Cardiac muscle cell (in vitro differentiated cells and primary cell): ENCODE measurements at regions not wholly inside any gene's neighbourhood (a gene's known extent, or its start where the extent isn't known, plus 50 kb on each side); places are given as distances from the start of the nearest gene placed in this dataset.

Experiments used
- DNase-seq, 2 donors: peaks; one replicate each; pipeline versions ENCODE4 v3.0.0 to v3.0.0-alpha.2; 2010 to 2017; ENCODE audit warnings: low read depth in 1 of 2, low spot score in 1 of 2
- H3K27ac ChIP-seq: fragments of 200-600 bp; sonication (generic); 2 replicates; pipeline ENCODE4 v1.5.1; 2016
- H3K27me3 ChIP-seq: fragments of 200-600 bp; sonication (generic); 2 replicates; pipeline ENCODE4 v1.6.0; 2016; ENCODE audit warnings: control low read depth
- H3K36me3 ChIP-seq: fragments of 200-600 bp; sonication (generic); 2 replicates; pipeline ENCODE4 v1.5.1; 2016; ENCODE audit warnings: control low read depth
- H3K4me1 ChIP-seq: fragments of 200-600 bp; sonication (generic); 2 replicates; pipeline ENCODE4 v1.8.1; 2017; ENCODE audit warnings: low read depth, mild to moderate bottlenecking, mixed run types
- H3K4me3 ChIP-seq: fragments of 200-600 bp; sonication (generic); 2 replicates; pipeline ENCODE4 v1.5.1; 2016; ENCODE audit warnings: mild to moderate bottlenecking
- H3K9me3 ChIP-seq: fragments of 200-600 bp; sonication (generic); 2 replicates; pipeline ENCODE4 v1.5.1; 2017; ENCODE audit warnings: low read depth, mild to moderate bottlenecking, control low read depth
- CTCF ChIP-seq: IDR thresholded peaks from 2 replicates; pipeline ENCODE4 v1.5.1; 2012; ENCODE audit warnings: low read depth, mild to moderate bottlenecking, low read length

GRCh38 chr14:45364565-45365156 lies 111.7 kb upstream of the MIS18BP1 start:
- no peak for DNase-seq
- no peak for TF ChIP-seq CTCF

GRCh38 chr14:45362505-45362904 lies 109.5 kb upstream of the MIS18BP1 start:
- no peak overlapping the region for H3K27ac ChIP-seq
- H3K9me3 ChIP-seq = no peaks in the 10 kb centered on the region
- H3K27me3 ChIP-seq = no peaks in the 10 kb centered on the region
- no peak overlapping the region for H3K4me3 ChIP-seq
- TF ChIP-seq CTCF = no peak
- no peaks in the 10 kb centered on the region for H3K36me3 ChIP-seq
- H3K4me1 ChIP-seq = no peaks in the 10 kb centered on the region
- DNase-seq = no peak

More at GRCh38 chr14:45364565-45365156, 111.7 kb upstream of the MIS18BP1 start:
- Histone ChIP-seq H3K36me3 (no peaks in the 10 kb centered on the region), H3K27me3 (no peaks in the 10 kb centered on the region), H3K9me3 (no peaks in the 10 kb centered on the region), H3K4me3 (no peak overlapping the region), H3K4me1 (no peaks in the 10 kb centered on the region), H3K27ac (no peak overlapping the region)

GRCh38 chr14:45361727-45362126 lies 108.7 kb upstream of the MIS18BP1 start:
- H3K4me3 ChIP-seq = no peak overlapping the region
- H3K27ac ChIP-seq = no peak overlapping the region
- no peaks in the 10 kb centered on the region for H3K27me3 ChIP-seq
- no peak for DNase-seq
- TF ChIP-seq CTCF = no peak
- no peaks in the 10 kb centered on the region for H3K36me3 ChIP-seq
- H3K9me3 ChIP-seq = no peaks in the 10 kb centered on the region
- no peaks in the 10 kb centered on the region for H3K4me1 ChIP-seq

- Histone ChIP-seq H3K27me3 (no peaks in the 10 kb centered on the region), H3K36me3 (no peaks in the 10 kb centered on the region), H3K4me1 (no peaks in the 10 kb centered on the region), H3K4me3 (no peak overlapping the region), H3K27ac (no peak overlapping the region), H3K9me3 (no peaks in the 10 kb centered on the region)
- TF ChIP-seq CTCF = no peak
- no peak for DNase-seq
Measured at GRCh38 chr14:45359746-45360145, 106.7 kb upstream of the MIS18BP1 start.

GRCh38 chr14:45332360-45332988 lies 79.5 kb upstream of the MIS18BP1 start:
- no peak for TF ChIP-seq CTCF
- Histone ChIP-seq H3K4me1 (no peaks in the 10 kb centered on the region), H3K27ac (no peak overlapping the region)

More at GRCh38 chr14:45332360-45332988, 79.5 kb upstream of the MIS18BP1 start:
- no peaks in the 10 kb centered on the region for H3K36me3 ChIP-seq
- no peak overlapping the region for H3K4me3 ChIP-seq
- DNase-seq = no peak
- peaks cover 4% of the 10 kb centered on the region for H3K9me3 ChIP-seq
- no peaks in the 10 kb centered on the region for H3K27me3 ChIP-seq
